Renal cortical epithelial cell (primary cell): ENCODE measurements at regions not wholly inside any gene's neighbourhood (a gene's known extent, or its start where the extent isn't known, plus 50 kb on each side); places are given as distances from the start of the nearest gene placed in this dataset.
"Not testable (repeated sequence)": the region's sequence is repeated elsewhere in the genome, so short reads cannot be mapped to it uniquely, and the experiment has no call there.

ENCODE experiments used
- DNase-seq: peaks from one replicate; pipeline ENCODE4 v3.0.0-alpha.2; 2011; ENCODE audit warnings: low read depth

DNA sequence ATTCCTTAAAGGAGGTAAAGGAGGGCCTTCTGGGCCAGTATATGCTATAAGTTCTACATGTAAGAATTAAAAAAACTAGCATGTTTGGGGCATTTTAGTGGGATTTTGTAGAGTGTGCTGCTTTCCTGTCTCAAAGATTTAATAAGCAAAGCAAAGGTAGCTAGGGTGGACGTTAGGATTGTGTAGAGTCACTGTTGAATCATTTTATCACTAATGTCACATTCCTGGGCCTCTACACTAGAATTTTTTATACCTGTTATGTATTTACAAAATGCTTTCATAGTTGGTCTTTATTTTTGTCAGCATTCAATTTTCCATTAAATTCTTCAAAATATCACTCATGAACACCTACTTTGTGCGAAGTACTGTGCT, 139.4 kb upstream of the PHYHIPL start:
- no peak for DNase-seq

DNA sequence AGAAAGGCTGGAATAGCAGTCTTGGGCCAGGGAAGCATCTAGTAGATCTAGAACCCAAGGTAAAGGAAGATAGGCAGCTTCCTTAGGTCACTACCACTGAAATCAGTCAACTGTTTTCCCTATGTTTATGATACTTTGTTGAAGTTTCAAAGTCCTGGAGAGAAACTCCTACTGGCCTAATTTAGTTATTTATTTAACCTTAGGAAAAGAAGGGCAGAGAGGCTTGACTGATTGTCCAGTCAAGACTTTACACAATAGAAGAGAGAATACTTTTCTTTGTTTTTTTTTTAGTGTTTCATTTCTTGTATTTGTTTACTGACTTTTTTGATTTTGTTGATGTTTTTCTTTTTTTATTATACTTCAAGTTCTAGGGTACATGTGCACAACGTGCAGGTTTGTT, 138.9 kb upstream of the PHYHIPL start:
- peak; percentile 41 for DNase-seq

DNA sequence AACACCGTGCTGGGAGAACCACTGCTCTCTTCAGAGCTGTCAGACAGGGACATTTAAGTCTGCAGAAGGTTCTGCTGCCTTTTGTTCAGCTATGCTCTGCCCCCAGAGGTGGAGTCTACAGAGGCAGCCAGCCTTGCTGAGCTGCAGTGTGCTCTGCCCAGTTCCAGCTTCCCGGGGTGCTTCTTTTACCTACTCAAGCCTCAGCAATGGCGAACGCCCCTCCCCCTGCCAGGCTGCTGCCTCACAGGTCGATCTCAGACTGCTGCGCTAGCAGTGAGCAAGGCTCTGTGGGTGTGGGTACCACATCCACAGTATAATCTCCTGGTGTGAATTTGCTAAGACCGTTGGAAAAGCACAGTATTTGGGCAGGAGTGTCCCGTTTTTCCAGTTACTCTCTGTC, 133.1 kb upstream of the PHYHIPL start:
- peak; percentile 19 for DNase-seq

- no peak for DNase-seq
Observed at GRCh38 chr10:59047180-59047579, 129.3 kb upstream of the PHYHIPL start.

DNA sequence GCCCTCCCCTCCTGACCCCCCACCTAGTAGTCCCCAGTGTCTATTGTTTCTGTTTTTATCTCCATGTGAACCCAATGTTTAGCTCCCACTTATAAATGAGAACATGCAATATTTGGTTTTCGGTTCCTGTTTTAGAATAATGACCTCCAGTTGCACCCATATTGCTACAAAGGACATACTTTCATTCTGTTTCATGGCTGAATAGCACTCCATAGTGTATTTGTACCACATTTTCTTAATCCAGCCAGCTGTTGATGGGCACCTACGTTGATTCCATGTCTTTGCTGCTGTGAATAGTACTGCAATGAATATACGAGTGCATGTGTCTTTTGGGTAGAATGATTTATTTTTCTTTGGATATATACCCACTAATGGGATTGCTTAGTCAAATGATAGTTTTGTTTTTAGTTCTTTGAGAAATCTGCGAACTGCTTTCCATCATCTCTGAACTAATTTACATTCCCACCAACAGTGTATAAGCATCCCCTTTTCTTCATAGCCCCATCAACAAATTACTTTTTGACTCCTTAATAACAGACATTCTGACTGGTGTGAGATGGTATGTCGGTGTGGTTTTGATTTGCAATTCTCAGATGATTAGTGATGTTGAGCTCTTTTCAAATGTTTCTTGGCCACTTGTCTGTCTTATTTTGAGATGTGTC, 128.4 kb upstream of the PHYHIPL start:
- no peak for DNase-seq

DNA sequence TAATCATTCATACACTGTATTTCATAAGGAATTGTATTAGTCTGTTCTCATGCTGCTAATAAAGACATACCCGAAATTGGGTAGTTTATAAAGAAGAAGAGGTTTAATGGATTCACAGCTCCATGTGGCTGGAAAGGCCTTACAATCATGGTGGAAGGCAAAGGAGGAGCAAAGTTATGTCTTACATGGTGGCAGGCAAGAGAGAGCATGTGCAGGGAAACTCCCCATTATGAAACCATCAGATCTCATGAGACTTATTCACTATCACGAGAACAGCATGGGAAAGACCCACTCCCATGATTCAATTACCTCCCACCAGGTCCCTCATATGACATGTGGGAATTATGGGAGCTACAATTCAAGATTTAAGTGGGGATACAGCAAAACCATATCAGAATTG, 122.9 kb upstream of the PHYHIPL start:
- not testable (repeated sequence) for DNase-seq

GRCh38 chr10:59055045-59055444, 121.4 kb upstream of the PHYHIPL start:
- DNase-seq: no peak

DNA sequence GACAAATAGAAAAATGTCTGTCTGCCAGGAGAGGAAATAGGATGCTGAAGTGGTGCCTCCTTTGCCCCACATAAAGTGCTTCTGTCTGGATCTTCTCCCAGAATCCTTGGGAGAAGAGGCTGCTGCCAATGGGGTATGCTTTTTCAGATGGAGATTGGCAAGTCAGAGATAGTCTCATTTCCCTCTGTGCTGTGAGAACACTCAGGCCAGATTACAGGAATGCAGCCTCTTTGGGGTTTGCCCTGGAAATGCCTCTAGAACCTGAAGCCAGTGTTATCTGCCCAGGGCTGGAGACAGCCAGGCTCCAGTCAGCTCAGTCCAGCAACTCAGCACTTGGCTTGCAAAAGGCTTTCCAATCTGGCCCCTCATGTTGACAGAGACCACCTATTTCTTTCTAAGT, 119.1 kb upstream of the PHYHIPL start:
- no peak for DNase-seq

- DNase-seq: no peak
Observed at GRCh38 chr10:59060852-59061251, 115.6 kb upstream of the PHYHIPL start.

DNA sequence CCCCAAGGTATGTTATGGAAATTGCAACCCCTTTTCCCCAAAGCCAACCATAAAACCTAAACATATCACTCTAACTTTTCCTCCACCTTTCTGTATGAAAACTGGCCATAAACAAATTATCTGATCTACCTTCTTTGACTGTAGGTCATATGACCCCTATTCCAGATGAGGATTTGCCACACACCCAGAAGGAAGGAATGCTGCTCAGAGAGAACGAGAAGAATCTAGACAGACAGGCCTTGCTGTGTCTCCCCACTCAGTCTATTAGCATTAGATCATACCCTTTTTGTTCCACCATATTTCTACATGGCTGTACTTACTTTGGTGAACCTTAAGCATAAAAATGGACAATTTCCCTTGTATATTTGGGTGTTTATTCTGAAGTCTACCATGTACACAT, 113.0 kb upstream of the PHYHIPL start:
- DNase-seq: no peak

DNA sequence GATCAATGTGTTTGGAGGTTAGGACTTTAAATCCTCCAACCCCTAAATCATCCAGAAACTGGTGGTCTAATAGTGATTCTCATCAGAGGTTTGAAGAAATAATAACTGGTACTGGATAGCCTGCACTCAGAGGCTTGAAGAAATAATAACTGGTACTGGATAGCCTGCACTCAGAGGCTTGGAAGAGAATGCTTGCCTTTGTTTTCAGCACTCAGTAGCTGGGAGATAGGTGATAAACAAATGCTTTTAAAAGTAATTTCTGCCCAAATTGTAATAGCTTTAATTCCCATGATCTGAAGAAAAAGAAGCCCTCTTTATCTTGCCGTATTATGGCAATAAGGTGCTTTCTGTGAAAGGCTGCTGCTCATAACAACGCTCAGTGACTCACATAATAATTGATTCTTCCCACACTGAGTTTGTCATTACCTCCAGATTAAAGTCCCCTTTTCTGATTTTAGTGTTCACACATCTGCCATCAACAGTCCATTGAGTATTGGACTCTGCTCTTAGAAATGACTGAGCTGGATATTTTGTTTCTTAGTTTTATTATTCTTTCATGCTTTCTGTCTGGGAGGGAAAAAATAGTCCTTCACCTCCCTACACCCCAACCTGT, 112.3 kb upstream of the PHYHIPL start:
- DNase-seq: no peak

DNA sequence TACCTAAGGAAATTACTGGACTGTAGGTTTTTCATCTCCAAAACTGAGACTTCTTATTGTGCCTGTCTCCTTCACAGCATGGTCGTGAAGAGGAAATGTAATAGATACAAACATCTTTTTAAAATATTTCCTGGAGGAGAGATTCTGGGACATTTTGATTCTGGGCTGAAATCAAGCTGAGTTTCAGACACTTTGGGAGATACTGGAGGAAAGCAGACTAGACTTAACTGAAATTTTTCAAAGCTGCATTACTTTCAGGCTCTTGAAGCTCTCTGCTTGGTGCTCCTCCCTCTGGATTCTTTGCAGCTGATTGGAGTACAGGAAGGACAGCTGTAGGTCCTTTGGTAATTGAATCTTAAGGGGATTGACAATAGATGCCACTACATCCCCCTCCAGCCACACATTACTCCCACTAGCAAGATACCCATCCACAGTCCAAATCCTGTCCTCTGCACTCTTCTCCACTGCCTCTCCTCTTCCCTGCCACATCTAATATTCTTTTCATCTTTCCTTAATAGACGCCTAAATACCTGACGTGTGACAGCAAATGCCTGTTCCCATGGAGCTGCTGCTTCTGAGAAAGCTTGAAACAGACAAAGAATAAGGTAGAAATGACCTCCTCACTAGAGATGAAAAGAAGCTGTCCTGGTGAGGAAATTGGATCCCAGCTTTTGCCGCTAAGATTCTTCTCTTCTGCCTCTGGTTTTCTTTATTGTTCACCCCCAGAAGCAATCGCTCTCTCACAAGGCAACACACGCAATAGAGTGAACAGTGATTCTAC, 111.5 kb upstream of the PHYHIPL start:
- no peak for DNase-seq

- DNase-seq: no peak
Observed at GRCh38 chr10:59068581-59069191, 107.8 kb upstream of the PHYHIPL start.

- DNase-seq: peak; percentile 69
Observed at GRCh38 chr10:59072038-59072437, 104.4 kb upstream of the PHYHIPL start.

DNA sequence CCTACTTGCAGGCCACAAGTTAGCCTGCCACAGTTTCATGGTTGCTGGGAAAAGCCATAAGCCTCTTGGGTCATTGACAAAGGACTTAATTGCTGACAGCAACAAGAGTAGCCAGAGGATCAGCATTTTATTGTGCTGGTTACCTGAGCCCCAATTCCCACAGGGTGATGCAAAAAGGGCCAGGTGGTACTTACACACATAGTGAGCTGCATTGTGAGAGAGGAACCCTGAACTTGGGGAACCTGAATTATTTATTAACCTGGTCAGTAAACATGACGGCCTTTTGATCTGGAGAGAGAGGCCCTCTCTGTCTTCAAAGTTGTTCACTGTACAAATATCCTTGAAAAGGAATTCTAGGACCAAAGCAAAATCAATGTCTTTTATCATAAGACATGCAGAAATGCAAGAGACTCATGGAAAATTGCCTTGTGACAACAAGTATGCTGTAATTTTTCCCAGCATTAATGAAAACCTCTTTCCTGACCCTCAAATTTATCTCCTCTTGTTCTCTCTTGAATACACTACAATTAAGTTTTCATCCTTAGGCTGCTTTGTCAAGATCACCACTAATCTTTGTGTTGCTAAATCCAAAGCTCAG, 102.9 kb upstream of the PHYHIPL start:
- peak; percentile 37 for DNase-seq

GRCh38 chr10:59075576-59075975, 100.9 kb upstream of the PHYHIPL start:
- no peak for DNase-seq

DNA sequence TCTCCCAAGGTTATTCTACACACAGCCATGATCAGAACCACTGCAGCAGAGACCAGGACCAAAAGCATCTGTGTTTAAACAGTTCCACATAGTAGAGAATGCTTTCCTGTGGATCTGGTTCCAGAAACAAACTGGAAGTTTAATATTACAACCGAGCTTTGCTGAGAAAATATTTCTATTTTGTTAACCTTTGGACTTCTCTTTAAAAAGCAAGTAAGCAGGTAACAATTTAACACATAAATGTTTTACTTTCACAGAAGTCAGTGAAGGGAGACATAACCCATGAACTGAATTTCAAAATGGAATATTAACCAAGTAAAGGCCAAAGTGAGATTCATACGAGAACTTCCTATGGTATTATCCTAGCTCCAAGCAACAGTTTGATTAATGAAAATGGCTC, 98.6 kb upstream of the PHYHIPL start:
- DNase-seq: peak; percentile 79

GRCh38 chr10:59078978-59079377, 97.5 kb upstream of the PHYHIPL start:
- no peak for DNase-seq

DNA sequence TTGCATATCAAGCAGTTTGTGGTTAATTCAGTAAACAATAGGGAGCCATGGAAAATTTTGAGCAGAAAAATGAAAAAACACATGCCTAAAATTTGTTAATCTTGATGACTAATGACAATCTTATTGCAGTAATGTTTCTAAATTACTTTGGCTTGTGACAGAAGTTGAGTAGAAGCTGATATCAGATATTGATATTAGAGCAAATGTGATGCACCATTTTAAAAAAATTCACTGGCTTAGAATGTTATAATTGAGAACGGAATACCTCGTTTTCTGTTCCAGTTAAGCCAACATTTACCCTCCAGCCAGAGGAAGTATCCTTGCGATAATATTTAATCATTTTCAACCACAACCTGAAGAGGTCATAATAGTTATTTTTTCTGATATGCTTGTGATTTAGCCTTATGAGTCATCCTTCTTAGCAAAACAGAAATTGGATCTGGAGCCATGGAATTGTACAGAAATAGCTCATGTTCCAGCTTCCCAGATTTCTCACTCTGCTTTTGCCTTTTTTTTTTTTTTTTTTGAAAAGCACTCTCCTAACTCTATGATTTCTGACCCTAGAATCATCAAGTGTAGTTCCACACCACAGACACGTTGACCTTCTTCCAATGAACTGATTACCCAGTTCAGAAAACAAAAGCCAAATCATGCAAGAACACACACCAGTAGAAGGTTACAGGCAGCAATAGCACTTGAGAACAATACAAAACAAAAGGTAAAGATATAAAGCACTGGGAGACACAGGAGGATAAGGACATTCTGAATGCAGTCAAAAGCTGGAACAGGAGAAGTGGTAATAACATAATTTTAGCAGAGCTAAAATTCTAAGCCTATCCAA, 96.8 kb upstream of the PHYHIPL start:
- DNase-seq: peak; percentile 90

DNA sequence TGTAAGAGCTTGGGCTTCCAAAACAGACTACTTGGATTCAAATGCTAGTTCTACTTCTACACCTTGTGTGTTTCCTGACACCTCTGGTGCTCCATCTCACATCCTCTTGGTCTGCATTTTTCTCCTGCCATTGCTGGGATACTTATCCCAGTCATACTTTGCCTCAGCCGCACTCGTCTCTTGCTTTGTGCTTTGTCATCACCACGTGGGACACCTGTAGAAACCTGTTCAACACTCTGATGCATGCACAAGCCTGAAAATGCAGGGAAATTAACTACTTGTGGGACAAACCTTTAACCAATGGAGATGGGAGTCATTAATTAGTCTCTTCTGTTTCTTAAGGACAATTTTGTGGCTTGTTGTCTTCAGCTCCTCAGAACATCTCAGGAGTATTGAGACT, 94.2 kb upstream of the PHYHIPL start:
- no peak for DNase-seq

DNA sequence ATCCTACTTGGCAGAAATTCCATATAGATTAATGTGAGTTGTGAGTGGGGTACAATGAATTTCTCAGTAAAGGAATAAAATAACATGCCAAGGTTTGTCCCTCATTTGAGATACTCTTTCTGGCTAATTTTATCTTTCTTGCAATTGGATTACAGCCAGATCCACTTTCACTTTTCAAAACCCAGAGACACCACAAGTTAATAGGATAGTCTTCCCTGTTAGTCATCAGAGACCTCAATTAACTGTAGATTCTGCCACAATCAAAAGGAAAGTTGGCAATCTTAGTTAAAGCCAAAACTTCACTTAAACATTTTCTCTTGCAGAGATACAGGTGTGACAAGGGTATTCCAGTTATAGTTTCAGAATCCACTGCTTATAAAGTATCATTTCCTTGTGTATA, 91.4 kb upstream of the PHYHIPL start:
- peak; percentile 47 for DNase-seq
